CD14-positive monocyte (primary cell): ENCODE measurements at regions not wholly inside any gene's neighbourhood (a gene's known extent, or its start where the extent isn't known, plus 50 kb on each side); places are given as distances from the start of the nearest gene placed in this dataset.

ENCODE experiments used
- DNase-seq, 3 donors: peaks; one replicate each; pipeline ENCODE4 v3.0.0-alpha.2; 2011 to 2022
- H2AFZ ChIP-seq: 2 replicates; pipeline ENCODE4 v1.6.0; 2012; ENCODE audit warnings: mild to moderate bottlenecking, low read depth, low read length, inconsistent platforms; ENCODE audit not compliant: insufficient read depth, poor library complexity, severe bottlenecking
- H3K27ac ChIP-seq, 2 donors: 1 replicate in 1 of 2; 2 replicates in 1 of 2; pipeline ENCODE4 v1.5.1; 2012 to 2013; ENCODE audit warnings: low read length in 2 of 2, control low read depth in 1 of 2, inconsistent platforms in 1 of 2, low read depth in 1 of 2, mild to moderate bottlenecking in 1 of 2
- H3K27me3 ChIP-seq, 2 donors: one replicate each; pipeline versions ENCODE4 v1.6.0 to v1.6.1; 2011 to 2013; ENCODE audit warnings: low read length in 2 of 2; ENCODE audit not compliant: control insufficient read depth in 2 of 2, insufficient read depth in 2 of 2
- H3K36me3 ChIP-seq, 2 donors: replicated peaks in 1 of 2; 1 replicate in 1 of 2; 2 replicates in 1 of 2; pipeline versions ENCODE4 v1.5.1 to v1.6.1; 2012 to 2013; ENCODE audit warnings: low read length in 2 of 2, control low read depth in 1 of 2, inconsistent platforms in 1 of 2, mild to moderate bottlenecking in 1 of 2; ENCODE audit not compliant: insufficient read depth in 2 of 2, control insufficient read depth in 1 of 2
- H3K4me1 ChIP-seq, 2 donors: 1 replicate in 1 of 2; 2 replicates in 1 of 2; pipeline versions ENCODE4 v1.5.1 to v1.6.1; 2012 to 2013; ENCODE audit warnings: low read length in 2 of 2, control low read depth in 1 of 2, inconsistent platforms in 1 of 2, mild to moderate bottlenecking in 1 of 2, moderate library complexity in 1 of 2; ENCODE audit not compliant: insufficient read depth in 2 of 2, control insufficient read depth in 1 of 2
- H3K4me2 ChIP-seq: replicated peaks from 2 replicates; pipeline ENCODE3; 2012; ENCODE audit warnings: low read length, moderate library complexity, mild to moderate bottlenecking; ENCODE audit not compliant: poor library complexity, severe bottlenecking; ENCODE audit errors: extremely low read depth
- H3K4me3 ChIP-seq, 3 experiments: fragments of 200-600 bp in 1 of 3; sonication (generic) in 1 of 3; replicated peaks in 1 of 3; 1 replicate in 2 of 3; 2 replicates in 1 of 3; pipeline ENCODE4 v1.5.1; 2011 to 2013; ENCODE audit warnings: low read length in 3 of 3, mild to moderate bottlenecking in 3 of 3, control low read depth in 2 of 3, low read depth in 2 of 3, inconsistent platforms in 1 of 3, moderate library complexity in 1 of 3
- H3K79me2 ChIP-seq: 2 replicates; pipeline ENCODE4 v1.6.0; 2012; ENCODE audit warnings: mild to moderate bottlenecking, control low read depth, inconsistent platforms, low read length, moderate library complexity; ENCODE audit not compliant: insufficient read depth
- H3K9ac ChIP-seq: 2 replicates; pipeline ENCODE4 v1.6.0; 2017; ENCODE audit warnings: low read length, mild to moderate bottlenecking; ENCODE audit not compliant: insufficient read depth, poor library complexity, severe bottlenecking
- H3K9me3 ChIP-seq, 2 donors: replicated peaks in 1 of 2; 1 replicate in 1 of 2; 2 replicates in 1 of 2; pipeline versions ENCODE4 v1.5.1 to v1.6.1; 2012 to 2013; ENCODE audit warnings: low read length in 2 of 2, control low read depth in 1 of 2; ENCODE audit not compliant: control insufficient read depth in 1 of 2, insufficient read depth in 1 of 2
- H4K20me1 ChIP-seq: 2 replicates; pipeline ENCODE4 v1.6.0; 2012; ENCODE audit warnings: mild to moderate bottlenecking, low read length, control low read depth, moderate library complexity; ENCODE audit not compliant: insufficient read depth
- H3K27ac Mint-ChIP-seq, 7 donors: one replicate each; pipeline ENCODE4 v1.8.0; 2020; ENCODE audit warnings: mild to moderate bottlenecking in 7 of 7, mixed read lengths in 7 of 7, moderate library complexity in 6 of 7, inconsistent platforms in 2 of 7
- H3K27me3 Mint-ChIP-seq, 3 donors: one replicate each; pipeline ENCODE4 v1.8.0; 2021 to 2022; ENCODE audit warnings: low read depth in 3 of 3, mild to moderate bottlenecking in 3 of 3, mixed read lengths in 3 of 3, moderate library complexity in 3 of 3, inconsistent platforms in 1 of 3
- H3K36me3 Mint-ChIP-seq, 2 donors: one replicate each; pipeline ENCODE4 v1.8.0; 2020; ENCODE audit warnings: mixed read lengths in 2 of 2, inconsistent platforms in 1 of 2, mild to moderate bottlenecking in 1 of 2
- H3K4me1 Mint-ChIP-seq: one replicate; pipeline ENCODE4 v1.8.0; 2020; ENCODE audit warnings: mild to moderate bottlenecking, mixed read lengths
- H3K4me3 Mint-ChIP-seq, 2 donors: one replicate each; pipeline ENCODE4 v1.8.0; 2020; ENCODE audit warnings: mild to moderate bottlenecking in 2 of 2, mixed read lengths in 2 of 2, moderate library complexity in 1 of 2
- H3K9me3 Mint-ChIP-seq, 7 donors: one replicate each; pipeline ENCODE4 v1.8.0; 2020 to 2022; ENCODE audit warnings: mixed read lengths in 7 of 7, mild to moderate bottlenecking in 6 of 7, moderate library complexity in 6 of 7, inconsistent platforms in 2 of 7
- CTCF ChIP-seq: fragments of 200-600 bp; IDR thresholded peaks from one replicate; pipeline ENCODE4 v1.8.0; 2022; ENCODE audit warnings: antibody characterized with exemption, mild to moderate bottlenecking
- WGBS: methylation state at CpG from one replicate; pipeline ENCODE4 v1.1.5; 2013; ENCODE audit warnings: missing lambda C conversion rate; ENCODE audit not compliant: insufficient coverage; 5-methylcytosine and 5-hydroxymethylcytosine counted together
- intact Hi-C, 2 donors: fragments of 100-400 bp; cut with micrococcal nuclease; formaldehyde crosslinking; loops; one replicate each; pipeline versions ENCODE4 v1.15.0 to v1.15.1; 2023

- TF ChIP-seq CTCF = no peak
- Mint-ChIP-seq H3K4me1 (peaks cover 15% of the 10 kb centered on the region), H3K36me3 (no peaks in the 10 kb centered on the region), H3K27ac (no peak overlapping the region), H3K9me3 (no peaks in the 10 kb centered on the region), H3K27me3 (no peaks in the 10 kb centered on the region), H3K4me3 (no peak overlapping the region)
- Histone ChIP-seq H2AFZ (no peak overlapping the region), H4K20me1 (no peaks in the 10 kb centered on the region), H3K79me2 (no peaks in the 10 kb centered on the region), H3K4me2 (no peak overlapping the region), H3K27ac (no peak overlapping the region), H3K27me3 (no peaks in the 10 kb centered on the region), H3K4me1 (no peaks in the 10 kb centered on the region), H3K36me3 (no peaks in the 10 kb centered on the region), H3K4me3 (no peak overlapping the region), H3K9me3 (no peaks in the 10 kb centered on the region), H3K9ac (no peak overlapping the region)
- DNase-seq = no peak
- intact Hi-C loops = no loop called here
- 93% methylated on average over 3 of the region's 4 CpGs for WGBS
Observed at GRCh38 chr2:39606585-39606984, 59.1 kb upstream of the TMEM178A start.

- H3K36me3 Mint-ChIP-seq = no peaks in the 10 kb centered on the region
- no peak overlapping the region for H3K27ac Mint-ChIP-seq
- DNase-seq = no peak
Observed at GRCh38 chr2:39607538-39608262, 58.0 kb upstream of the TMEM178A start.

More at GRCh38 chr2:39607538-39608262, 58.0 kb upstream of the TMEM178A start:
- Histone ChIP-seq H3K27me3 (no peaks in the 10 kb centered on the region), H3K36me3 (no peaks in the 10 kb centered on the region), H3K4me1 (no peaks in the 10 kb centered on the region), H4K20me1 (no peaks in the 10 kb centered on the region), H3K4me2 (no peak overlapping the region), H3K9me3 (no peaks in the 10 kb centered on the region), H2AFZ (no peak overlapping the region), H3K79me2 (no peaks in the 10 kb centered on the region), H3K27ac (no peak overlapping the region), H3K4me3 (no peak overlapping the region), H3K9ac (no peak overlapping the region)
- Mint-ChIP-seq H3K4me3 (no peak overlapping the region), H3K4me1 (peaks cover 15% of the 10 kb centered on the region), H3K27me3 (no peaks in the 10 kb centered on the region), H3K9me3 (no peaks in the 10 kb centered on the region)
- TF ChIP-seq CTCF = no peak
- intact Hi-C loops = no loop called here
- WGBS = no CpG with 5 or more reads among the region's 4 CpGs
